Ascending aorta (tissue), 2 donors: ENCODE measurements at regions not wholly inside any gene's neighbourhood (a gene's known extent, or its start where the extent isn't known, plus 50 kb on each side); places are given as distances from the start of the nearest gene placed in this dataset.

Source experiments
- DNase-seq, 2 donors: peaks; one replicate each; pipeline ENCODE4 v3.0.0-alpha.2; 2019; ENCODE audit warnings: low spot score in 2 of 2
- H3K27ac ChIP-seq, 2 donors: fragments of 200-600 bp; sonication (generic); one replicate each; pipeline ENCODE4 v1.5.1; 2016 to 2017; ENCODE audit warnings: mild to moderate bottlenecking in 1 of 2
- H3K27me3 ChIP-seq: fragments of 200-600 bp; sonication (generic); one replicate; pipeline ENCODE4 v1.5.1; 2017
- H3K36me3 ChIP-seq, 2 donors: fragments of 200-600 bp; sonication (generic); one replicate each; pipeline ENCODE4 v1.5.1; 2016
- H3K4me1 ChIP-seq, 2 donors: fragments of 200-600 bp; sonication (generic); one replicate each; pipeline ENCODE4 v1.5.1; 2016 to 2017; ENCODE audit warnings: mild to moderate bottlenecking in 1 of 2
- H3K4me3 ChIP-seq, 2 donors: fragments of 200-600 bp; sonication (generic); one replicate each; pipeline ENCODE4 v1.5.1; 2016 to 2017; ENCODE audit warnings: mild to moderate bottlenecking in 1 of 2
- H3K9me3 ChIP-seq, 2 donors: fragments of 200-600 bp; sonication (generic); one replicate each; pipeline ENCODE4 v1.5.1; 2016
- intact Hi-C: fragments of 100-400 bp; cut with DNase I; formaldehyde crosslinking; loops from one replicate; pipeline ENCODE4 v1.15.1; 2023
- TF ChIP-seq, protein P1 (sequence below), 3 experiments: fragments of 200-600 bp in 2 of 3; fragments of 450-650 bp in 1 of 3; sonication (generic) in 2 of 3; IDR thresholded peaks; one replicate each; pipeline ENCODE4 v1.5.1; 2016 to 2019; ENCODE audit warnings: antibody characterized with exemption in 3 of 3, mild to moderate bottlenecking in 1 of 3, moderate library complexity in 1 of 3

DNA sequence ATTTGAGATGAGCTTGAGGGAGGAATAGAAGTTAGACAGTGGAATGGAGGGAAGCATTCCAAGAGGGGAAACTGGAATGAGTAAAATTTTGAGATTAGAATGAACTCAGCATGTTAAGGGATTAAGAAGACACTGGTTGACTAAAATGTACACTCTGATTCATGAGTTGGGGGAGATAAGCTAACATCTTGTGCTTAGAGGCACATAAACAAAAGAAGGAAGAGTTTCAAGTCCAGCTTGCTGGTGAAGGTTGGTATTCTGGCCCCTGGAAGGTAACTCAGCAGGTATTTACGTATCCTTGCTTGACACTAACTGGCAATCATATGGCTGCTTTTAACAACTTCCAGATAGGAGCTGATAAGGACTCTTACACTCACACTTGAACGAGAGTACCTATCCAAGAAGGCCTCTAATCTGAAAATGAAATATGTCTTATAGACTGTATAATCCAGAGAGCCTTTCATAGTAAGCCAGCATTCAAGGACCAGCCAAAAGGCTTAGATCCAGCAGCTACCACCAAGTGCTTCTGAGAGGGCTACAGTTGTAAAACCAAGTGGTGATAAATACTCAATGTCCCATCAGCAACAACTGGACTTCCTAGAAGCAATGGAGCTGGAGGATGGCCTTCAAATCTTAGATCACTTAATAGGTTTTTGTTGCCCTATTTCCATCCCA, 149.7 kb upstream of the SERP2 start:
- H3K4me1 ChIP-seq, result peaks cover 15 to 44% of the 10 kb centered on the region in 2 donors
- H3K9me3 ChIP-seq, result no peaks in the 10 kb centered on the region
- no peak for DNase-seq
- H3K36me3 ChIP-seq, result no peaks in the 10 kb centered on the region
- no peak overlapping the region for H3K4me3 ChIP-seq
- intact Hi-C loops, result loop anchor here (2.0 to 10.0 kb wide), 5 partner anchors 45 to 701 kb away; no protein-coding TSS in a partner anchor
- TF ChIP-seq, protein P1, sequence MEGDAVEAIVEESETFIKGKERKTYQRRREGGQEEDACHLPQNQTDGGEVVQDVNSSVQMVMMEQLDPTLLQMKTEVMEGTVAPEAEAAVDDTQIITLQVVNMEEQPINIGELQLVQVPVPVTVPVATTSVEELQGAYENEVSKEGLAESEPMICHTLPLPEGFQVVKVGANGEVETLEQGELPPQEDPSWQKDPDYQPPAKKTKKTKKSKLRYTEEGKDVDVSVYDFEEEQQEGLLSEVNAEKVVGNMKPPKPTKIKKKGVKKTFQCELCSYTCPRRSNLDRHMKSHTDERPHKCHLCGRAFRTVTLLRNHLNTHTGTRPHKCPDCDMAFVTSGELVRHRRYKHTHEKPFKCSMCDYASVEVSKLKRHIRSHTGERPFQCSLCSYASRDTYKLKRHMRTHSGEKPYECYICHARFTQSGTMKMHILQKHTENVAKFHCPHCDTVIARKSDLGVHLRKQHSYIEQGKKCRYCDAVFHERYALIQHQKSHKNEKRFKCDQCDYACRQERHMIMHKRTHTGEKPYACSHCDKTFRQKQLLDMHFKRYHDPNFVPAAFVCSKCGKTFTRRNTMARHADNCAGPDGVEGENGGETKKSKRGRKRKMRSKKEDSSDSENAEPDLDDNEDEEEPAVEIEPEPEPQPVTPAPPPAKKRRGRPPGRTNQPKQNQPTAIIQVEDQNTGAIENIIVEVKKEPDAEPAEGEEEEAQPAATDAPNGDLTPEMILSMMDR (IDR thresholded peaks at IDR 0.05), result no peak
- H3K27me3 ChIP-seq, result no peaks in the 10 kb centered on the region
- H3K27ac ChIP-seq, result peak overlapping the region; percentile 85 to 93

DNA sequence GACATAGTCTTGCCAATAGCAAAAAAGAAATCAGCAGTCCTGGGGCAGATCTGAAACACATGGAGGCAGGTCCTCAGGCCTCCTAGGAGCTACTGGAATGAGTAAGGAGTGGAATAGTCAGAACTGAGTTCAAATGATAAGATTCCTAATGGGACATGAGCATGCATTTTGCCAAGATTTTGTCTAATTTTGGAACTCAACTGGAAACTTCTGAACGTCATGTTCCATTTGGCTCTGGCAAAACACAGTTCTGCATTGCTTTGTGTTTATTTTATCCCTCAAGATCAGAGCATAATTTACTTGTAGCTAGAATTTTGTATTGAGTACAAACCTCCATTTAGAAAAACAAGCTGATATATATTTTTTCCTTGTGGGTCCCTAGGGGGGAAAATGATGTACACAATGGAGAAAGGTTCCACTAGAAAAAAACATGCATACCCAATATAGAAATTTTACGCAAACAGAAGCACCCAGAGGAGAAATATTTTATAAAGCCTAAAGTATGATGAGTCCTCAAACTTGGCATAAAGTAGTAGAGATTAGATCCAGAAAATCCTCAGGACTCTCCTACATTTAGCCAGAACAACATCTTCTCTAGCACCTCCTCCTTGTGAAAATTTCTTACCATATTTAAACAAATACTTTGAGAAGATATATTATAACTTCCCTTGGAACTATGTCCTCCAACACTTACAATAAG, 149.0 kb upstream of the SERP2 start:
- Histone ChIP-seq H3K9me3 (no peaks in the 10 kb centered on the region), H3K36me3 (no peaks in the 10 kb centered on the region), H3K4me1 (peaks cover 9 to 38% of the 10 kb centered on the region in 2 donors), H3K27me3 (no peaks in the 10 kb centered on the region), H3K4me3 (no peak overlapping the region), H3K27ac (peak overlapping the region; percentile 85 to 93)
- TF ChIP-seq, protein P1 (IDR thresholded peaks at IDR 0.05), result no peak
- intact Hi-C loops, result loop anchor here (2.0 to 10.0 kb wide), 5 partner anchors 44 to 700 kb away; no protein-coding TSS in a partner anchor
- DNase-seq, result peak in 1 of 2 donors; percentile 87

DNA sequence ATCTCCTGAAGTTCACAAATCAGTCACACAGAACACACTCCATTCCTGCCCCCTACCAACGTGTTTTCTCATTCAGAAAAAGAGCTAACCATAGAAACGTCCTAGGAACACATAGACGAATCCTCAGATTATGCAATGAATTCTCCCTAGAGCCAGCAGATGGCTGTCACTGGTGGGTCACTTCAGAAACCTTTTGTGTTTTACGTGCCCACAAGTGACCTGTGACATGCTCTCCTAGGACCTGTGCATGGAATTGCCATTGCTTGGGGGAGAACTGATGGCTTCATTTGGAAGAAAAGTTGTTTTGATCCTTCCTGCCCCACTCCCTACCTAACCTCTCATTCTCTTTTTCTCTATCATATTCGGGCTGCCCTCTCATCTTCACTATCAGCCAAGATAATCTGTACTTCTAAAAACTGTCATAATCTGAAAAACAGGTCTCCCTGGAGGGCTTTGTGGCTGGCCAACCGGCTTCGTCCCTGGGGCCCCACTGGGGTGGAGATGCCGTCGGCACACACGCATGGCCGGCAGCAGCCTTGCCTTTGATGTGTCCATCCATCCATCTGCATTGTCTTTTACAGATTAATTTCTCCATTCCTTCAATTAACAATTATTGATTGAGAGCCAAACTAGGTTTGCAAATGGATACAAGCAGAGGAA, 144.1 kb upstream of the SERP2 start:
- Histone ChIP-seq H3K27ac (no peak overlapping the region), H3K4me3 (no peak overlapping the region), H3K27me3 (no peaks in the 10 kb centered on the region), H3K9me3 (no peaks in the 10 kb centered on the region), H3K4me1 (peaks cover 0 to 17% of the 10 kb centered on the region in 2 donors), H3K36me3 (no peaks in the 10 kb centered on the region)
- intact Hi-C loops, result loop anchor here (5.0 to 10.0 kb wide), 2 partner anchors 87 to 695 kb away; no protein-coding TSS in a partner anchor
- DNase-seq, result no peak
- TF ChIP-seq, protein P1 (IDR thresholded peaks at IDR 0.05), result no peak

DNA sequence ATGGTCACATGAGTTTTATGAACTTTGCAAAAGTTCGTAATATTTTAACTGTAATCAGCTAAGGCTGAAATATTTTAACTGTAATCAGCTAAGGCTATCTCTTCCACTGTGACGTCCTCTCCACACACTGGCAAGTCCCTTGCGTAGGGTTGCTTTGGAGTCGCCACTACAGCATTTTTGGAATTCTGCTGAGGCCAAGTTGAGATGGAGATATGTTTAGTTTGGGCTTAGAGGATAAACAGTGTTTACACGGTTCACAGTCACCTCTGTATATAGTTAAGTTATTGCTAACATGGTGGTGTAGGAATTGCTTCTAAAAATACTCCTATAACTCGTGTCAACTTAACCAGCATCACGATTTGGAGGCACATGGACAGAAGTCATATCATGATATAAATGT, 143.6 kb upstream of the SERP2 start:
- no peaks in the 10 kb centered on the region for H3K27me3 ChIP-seq
- no peaks in the 10 kb centered on the region for H3K9me3 ChIP-seq
- TF ChIP-seq, protein P1 (IDR thresholded peaks at IDR 0.05), result no peak
- peaks cover 0 to 12% of the 10 kb centered on the region in 2 donors for H3K4me1 ChIP-seq
- H3K4me3 ChIP-seq, result no peak overlapping the region
- intact Hi-C loops, result loop anchor here (5.0 kb wide), 1 partner anchor 88 kb away; no protein-coding TSS in a partner anchor
- H3K27ac ChIP-seq, result no peak overlapping the region
- no peaks in the 10 kb centered on the region for H3K36me3 ChIP-seq
- DNase-seq, result no peak

DNA sequence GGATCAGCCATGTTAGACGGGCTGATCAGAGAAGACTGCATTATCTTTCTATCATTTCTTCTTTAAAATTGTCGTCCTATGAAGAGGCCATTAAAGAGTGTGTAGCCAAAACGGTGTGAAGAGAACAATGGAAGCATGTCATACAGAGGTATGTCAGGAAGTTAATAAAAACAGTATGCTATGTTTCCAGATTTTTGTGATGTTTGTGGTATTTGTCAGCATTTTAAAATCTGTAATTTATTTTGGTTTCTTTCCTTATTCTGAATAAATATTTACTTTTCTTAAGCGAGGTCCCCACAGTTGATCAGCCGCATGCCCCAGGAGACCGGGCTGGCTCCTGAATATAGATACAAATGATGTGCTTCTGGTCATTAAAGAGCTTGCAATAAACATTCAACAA, 142.9 kb upstream of the SERP2 start:
- intact Hi-C loops, result loop anchor here (5.0 kb wide), 1 partner anchor 88 kb away; no protein-coding TSS in a partner anchor

More for the DNA sequence above, 142.9 kb upstream of the SERP2 start:
- no peak overlapping the region for H3K27ac ChIP-seq
- TF ChIP-seq, protein P1 (IDR thresholded peaks at IDR 0.05), result no peak
- peaks cover 0 to 5% of the 10 kb centered on the region in 2 donors for H3K4me1 ChIP-seq
- H3K9me3 ChIP-seq, result no peaks in the 10 kb centered on the region
- no peak overlapping the region for H3K4me3 ChIP-seq
- DNase-seq, result no peak
- no peaks in the 10 kb centered on the region for H3K36me3 ChIP-seq
- H3K27me3 ChIP-seq, result no peaks in the 10 kb centered on the region
